ENCODE measurements at regions not wholly inside any gene's neighbourhood (a gene's known extent, or its start where the extent isn't known, plus 50 kb on each side); places are given as distances from the start of the nearest gene placed in this dataset.

DNA sequence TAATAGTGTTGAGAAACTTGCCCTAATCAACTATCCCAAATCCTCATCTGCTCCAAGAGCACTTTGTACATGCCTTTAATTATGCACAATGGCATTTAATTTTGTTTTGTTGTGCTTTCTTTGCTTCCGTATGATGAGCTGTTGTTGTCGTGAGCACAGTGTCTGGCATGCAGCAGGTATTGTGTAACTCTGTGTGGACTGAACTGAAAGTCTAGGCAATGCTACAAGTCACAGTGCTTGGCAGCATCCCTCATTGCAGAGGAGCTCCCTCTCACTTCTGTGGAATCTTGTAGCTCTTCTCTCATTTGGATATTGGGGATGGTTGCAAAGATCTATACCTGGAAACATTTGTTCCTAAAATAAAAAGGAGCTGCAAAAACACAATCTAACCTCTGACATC lies 502.2 kb upstream of the CA10 start:
- Histone ChIP-seq H3K9ac (no peak overlapping the region), H3K27ac (no peak overlapping the region), H3K36me3 (ENCODE audit: insufficient read depth) (no peaks in the 10 kb centered on the region), H3K79me2 (ENCODE audit: insufficient read depth, low read depth) (no peaks in the 10 kb centered on the region), H3K4me3 (IDR thresholded peaks at IDR 0.05; ENCODE audit: insufficient read depth, low read depth, low read length) (no peak overlapping the region), H3K4me1 (ENCODE audit: low read depth, poor library complexity, severe bottlenecking) (no peaks in the 10 kb centered on the region), H4K20me1 (ENCODE audit: insufficient read depth) (no peaks in the 10 kb centered on the region), H3K4me2 (no peak overlapping the region), H3K27me3 (ENCODE audit: insufficient read depth, low read depth) (no peaks in the 10 kb centered on the region), H2AFZ (ENCODE audit: low read depth) (no peak overlapping the region)
- TF ChIP-seq, protein P1, sequence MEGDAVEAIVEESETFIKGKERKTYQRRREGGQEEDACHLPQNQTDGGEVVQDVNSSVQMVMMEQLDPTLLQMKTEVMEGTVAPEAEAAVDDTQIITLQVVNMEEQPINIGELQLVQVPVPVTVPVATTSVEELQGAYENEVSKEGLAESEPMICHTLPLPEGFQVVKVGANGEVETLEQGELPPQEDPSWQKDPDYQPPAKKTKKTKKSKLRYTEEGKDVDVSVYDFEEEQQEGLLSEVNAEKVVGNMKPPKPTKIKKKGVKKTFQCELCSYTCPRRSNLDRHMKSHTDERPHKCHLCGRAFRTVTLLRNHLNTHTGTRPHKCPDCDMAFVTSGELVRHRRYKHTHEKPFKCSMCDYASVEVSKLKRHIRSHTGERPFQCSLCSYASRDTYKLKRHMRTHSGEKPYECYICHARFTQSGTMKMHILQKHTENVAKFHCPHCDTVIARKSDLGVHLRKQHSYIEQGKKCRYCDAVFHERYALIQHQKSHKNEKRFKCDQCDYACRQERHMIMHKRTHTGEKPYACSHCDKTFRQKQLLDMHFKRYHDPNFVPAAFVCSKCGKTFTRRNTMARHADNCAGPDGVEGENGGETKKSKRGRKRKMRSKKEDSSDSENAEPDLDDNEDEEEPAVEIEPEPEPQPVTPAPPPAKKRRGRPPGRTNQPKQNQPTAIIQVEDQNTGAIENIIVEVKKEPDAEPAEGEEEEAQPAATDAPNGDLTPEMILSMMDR (conservative IDR thresholded peaks at IDR 0.05; ENCODE audit: low read depth, low read length) = no peak

DNA sequence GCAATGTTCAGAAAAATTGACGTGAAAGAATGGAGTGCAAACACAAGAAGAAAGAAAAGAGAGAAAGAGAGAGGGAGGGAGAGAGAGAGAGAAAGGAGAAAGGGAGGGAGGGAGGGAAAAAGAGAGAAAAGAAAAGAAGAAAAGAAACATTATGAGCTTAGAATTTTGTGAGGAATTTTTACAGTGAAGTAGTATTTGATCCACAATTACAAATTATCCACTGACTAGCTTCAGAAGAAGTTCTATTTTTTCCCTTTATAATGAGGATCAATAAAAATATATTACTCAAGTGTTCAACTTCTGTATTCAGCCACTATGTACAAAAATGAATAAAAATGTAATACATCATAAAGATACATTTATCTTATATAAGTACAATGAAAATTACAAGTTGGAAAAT lies 494.5 kb upstream of the CA10 start:
- H3K4me1 ChIP-seq (ENCODE audit: low read depth, poor library complexity, severe bottlenecking) = no peaks in the 10 kb centered on the region
- no peak overlapping the region for H2AFZ ChIP-seq (ENCODE audit: low read depth)
- TF ChIP-seq, protein P1 (conservative IDR thresholded peaks at IDR 0.05; ENCODE audit: low read depth, low read length) = no peak
- no peak overlapping the region for H3K4me3 ChIP-seq (IDR thresholded peaks at IDR 0.05; ENCODE audit: insufficient read depth, low read depth, low read length)
- H3K4me2 ChIP-seq = no peak overlapping the region
- H3K36me3 ChIP-seq (ENCODE audit: insufficient read depth) = no peaks in the 10 kb centered on the region
- no peaks in the 10 kb centered on the region for H3K27me3 ChIP-seq (ENCODE audit: insufficient read depth, low read depth)
- no peaks in the 10 kb centered on the region for H4K20me1 ChIP-seq (ENCODE audit: insufficient read depth)
- no peaks in the 10 kb centered on the region for H3K79me2 ChIP-seq (ENCODE audit: insufficient read depth, low read depth)
- H3K9ac ChIP-seq = no peak overlapping the region
- no peak overlapping the region for H3K27ac ChIP-seq

DNA sequence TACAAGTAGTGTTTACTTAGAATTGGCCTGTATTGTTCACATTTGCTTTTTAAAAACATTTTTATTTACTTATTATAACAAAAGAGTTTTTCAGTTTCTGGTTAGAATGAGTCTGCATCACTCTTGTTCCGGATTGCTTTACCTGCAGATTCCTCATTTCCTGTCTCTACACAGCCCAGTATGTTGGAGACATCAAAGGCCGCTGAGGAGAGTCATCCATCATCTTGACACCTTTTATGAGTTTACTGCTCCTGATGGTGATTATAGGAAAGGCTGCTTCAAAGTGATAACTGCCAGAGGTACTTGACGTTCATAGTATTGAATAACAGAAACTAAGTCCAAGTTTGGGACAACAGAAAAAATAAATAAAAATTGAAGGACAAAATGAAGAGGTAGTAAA lies 490.5 kb upstream of the CA10 start:
- H2AFZ ChIP-seq (ENCODE audit: low read depth) = no peak overlapping the region
- no peaks in the 10 kb centered on the region for H4K20me1 ChIP-seq (ENCODE audit: insufficient read depth)
- no peaks in the 10 kb centered on the region for H3K79me2 ChIP-seq (ENCODE audit: insufficient read depth, low read depth)
- H3K4me1 ChIP-seq (ENCODE audit: low read depth, poor library complexity, severe bottlenecking) = no peaks in the 10 kb centered on the region
- TF ChIP-seq, protein P1 (conservative IDR thresholded peaks at IDR 0.05; ENCODE audit: low read depth, low read length) = no peak
- H3K9ac ChIP-seq = no peak overlapping the region
- H3K27ac ChIP-seq = no peak overlapping the region
- H3K4me3 ChIP-seq (IDR thresholded peaks at IDR 0.05; ENCODE audit: insufficient read depth, low read depth, low read length) = no peak overlapping the region
- no peaks in the 10 kb centered on the region for H3K36me3 ChIP-seq (ENCODE audit: insufficient read depth)
- H3K27me3 ChIP-seq (ENCODE audit: insufficient read depth, low read depth) = no peaks in the 10 kb centered on the region
- no peak overlapping the region for H3K4me2 ChIP-seq

DNA sequence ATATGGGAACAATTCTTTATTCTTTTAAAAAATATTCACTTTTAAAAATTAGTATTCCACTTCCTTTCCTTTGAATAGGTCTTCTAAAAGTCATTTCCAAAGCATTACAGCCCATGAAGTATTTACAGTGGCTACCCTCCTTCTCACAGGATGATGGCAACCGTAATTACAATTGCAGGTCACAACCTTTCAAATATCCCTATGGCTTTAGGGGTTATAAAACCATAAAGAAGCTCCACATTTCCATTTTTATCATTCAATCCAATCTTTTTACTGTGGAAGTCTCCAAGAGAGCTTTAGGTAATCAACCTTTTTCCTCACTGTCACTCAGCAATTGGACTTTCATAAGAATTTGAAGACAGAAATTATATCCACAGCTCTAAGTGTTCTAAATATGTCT lies 488.9 kb upstream of the CA10 start:
- no peak overlapping the region for H3K4me3 ChIP-seq (IDR thresholded peaks at IDR 0.05; ENCODE audit: insufficient read depth, low read depth, low read length)
- H3K36me3 ChIP-seq (ENCODE audit: insufficient read depth) = no peaks in the 10 kb centered on the region
- H3K4me1 ChIP-seq (ENCODE audit: low read depth, poor library complexity, severe bottlenecking) = no peaks in the 10 kb centered on the region
- H3K27ac ChIP-seq = no peak overlapping the region
- H3K27me3 ChIP-seq (ENCODE audit: insufficient read depth, low read depth) = no peaks in the 10 kb centered on the region
- no peak overlapping the region for H3K4me2 ChIP-seq
- no peak overlapping the region for H2AFZ ChIP-seq (ENCODE audit: low read depth)
- H3K79me2 ChIP-seq (ENCODE audit: insufficient read depth, low read depth) = no peaks in the 10 kb centered on the region
- H3K9ac ChIP-seq = no peak overlapping the region
- H4K20me1 ChIP-seq (ENCODE audit: insufficient read depth) = no peaks in the 10 kb centered on the region
- TF ChIP-seq, protein P1 (conservative IDR thresholded peaks at IDR 0.05; ENCODE audit: low read depth, low read length) = no peak

DNA sequence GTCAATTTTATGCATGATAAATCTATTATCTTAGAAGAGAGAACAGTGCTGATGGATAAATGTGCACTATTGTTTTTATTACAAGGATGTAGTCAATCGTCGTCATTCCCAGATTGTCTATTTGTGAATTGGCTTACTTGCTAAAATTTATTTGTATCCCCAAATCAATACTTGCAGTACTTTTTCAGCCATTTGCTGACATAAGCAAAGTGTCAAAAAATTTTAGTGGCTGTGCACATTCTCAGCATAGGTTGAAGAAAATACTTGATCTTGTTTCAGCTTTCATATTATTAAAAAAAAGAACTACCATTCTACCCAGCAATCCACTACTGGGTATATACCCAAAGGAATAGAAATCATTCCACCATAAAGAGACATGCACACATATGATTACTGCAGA lies 477.9 kb upstream of the CA10 start:
- Histone ChIP-seq H3K4me2 (no peak overlapping the region), H3K27ac (no peak overlapping the region), H2AFZ (ENCODE audit: low read depth) (no peak overlapping the region), H3K9ac (no peak overlapping the region), H3K79me2 (ENCODE audit: insufficient read depth, low read depth) (no peaks in the 10 kb centered on the region), H3K27me3 (ENCODE audit: insufficient read depth, low read depth) (no peaks in the 10 kb centered on the region), H4K20me1 (ENCODE audit: insufficient read depth) (no peaks in the 10 kb centered on the region), H3K36me3 (ENCODE audit: insufficient read depth) (no peaks in the 10 kb centered on the region), H3K4me1 (ENCODE audit: low read depth, poor library complexity, severe bottlenecking) (no peaks in the 10 kb centered on the region), H3K4me3 (IDR thresholded peaks at IDR 0.05; ENCODE audit: insufficient read depth, low read depth, low read length) (no peak overlapping the region)
- TF ChIP-seq, protein P1 (conservative IDR thresholded peaks at IDR 0.05; ENCODE audit: low read depth, low read length) = no peak
